NCI-H1694 (cell line): ENCODE measurements at regions not wholly inside any gene's neighbourhood (a gene's known extent, or its start where the extent isn't known, plus 50 kb on each side); places are given as distances from the start of the nearest gene placed in this dataset.

Experiments
- DNase-seq: peaks from one replicate; lab custom pipeline; 2025; lab: John Stamatoyannopoulos, UW

DNA sequence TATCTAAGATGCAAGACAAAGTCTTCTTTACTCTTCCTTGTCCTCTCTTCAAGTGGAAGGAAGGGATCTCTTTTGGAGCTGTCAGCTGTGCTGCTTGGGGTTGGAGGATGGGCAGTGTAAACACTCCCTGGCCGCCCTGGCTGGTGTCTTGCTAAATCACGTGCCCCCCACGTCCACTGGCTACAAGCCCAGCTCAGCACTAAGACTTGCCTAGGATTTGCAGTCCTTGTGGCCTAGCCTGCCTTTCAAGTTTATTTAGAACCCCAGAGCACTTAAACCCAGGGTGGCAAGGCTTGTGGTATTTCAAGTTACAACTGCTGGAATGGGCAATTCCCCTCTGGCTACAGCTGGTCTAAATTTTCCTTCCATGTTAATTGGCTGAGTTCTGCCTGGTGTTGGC lies 272.4 kb upstream of the MYO3A start:
- DNase-seq, result no peak

DNA sequence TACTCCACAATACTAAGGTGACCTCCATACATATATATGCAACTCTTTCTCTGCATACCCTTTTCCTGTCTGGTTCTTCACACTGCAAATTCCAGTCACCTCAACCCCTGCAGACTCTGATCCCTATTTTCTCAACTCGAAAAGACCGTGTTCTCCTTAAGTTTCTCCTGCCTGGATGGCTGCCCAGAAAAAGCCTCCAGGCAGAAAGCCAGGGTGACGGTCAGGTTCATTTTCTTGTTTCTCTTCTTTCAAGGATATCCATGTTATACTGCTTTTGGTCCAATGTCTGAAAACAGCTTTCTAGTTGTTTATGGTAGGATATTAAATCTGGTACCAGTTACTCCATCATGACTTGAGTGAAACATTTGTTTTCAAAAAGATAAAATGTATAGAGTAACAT lies 267.8 kb upstream of the MYO3A start:
- DNase-seq, result no peak

DNA sequence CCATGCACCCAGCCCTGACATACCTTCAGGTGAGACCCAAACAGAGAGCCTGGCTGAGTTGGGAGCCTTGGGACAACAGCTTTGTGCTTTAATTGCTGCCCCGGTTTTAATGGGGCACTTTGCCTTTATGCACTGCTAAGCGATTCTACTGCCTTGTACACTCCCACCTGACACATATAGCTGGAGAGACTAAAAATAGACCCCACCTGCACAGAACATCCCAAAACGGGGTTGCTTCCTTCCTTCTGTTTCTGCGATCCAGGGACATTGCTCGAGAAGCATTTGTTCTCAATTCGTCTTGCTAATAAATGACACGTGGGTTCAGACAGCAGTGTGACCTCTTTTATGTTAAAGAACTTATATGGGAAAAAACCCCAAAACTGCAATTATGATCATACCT lies 258.8 kb upstream of the MYO3A start:
- DNase-seq, result no peak

DNA sequence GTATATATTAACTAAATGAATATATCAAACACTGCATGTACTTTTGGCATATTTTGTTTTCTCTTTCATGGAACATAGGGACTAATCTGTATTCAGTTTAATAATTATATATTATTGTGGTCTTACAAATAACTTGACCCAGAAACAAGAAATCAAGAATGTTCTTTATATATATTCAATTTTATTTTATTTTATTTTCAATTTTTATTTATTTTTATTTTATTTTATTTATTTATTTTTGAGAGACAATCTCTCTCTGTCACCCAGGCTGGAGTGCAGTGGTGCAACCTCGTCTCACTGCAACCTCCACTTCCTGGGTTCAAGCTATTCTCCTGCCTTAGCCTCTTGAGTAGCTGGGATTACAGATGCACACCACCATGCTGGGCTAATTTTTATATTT lies 258.4 kb upstream of the MYO3A start:
- DNase-seq, result no peak

DNA sequence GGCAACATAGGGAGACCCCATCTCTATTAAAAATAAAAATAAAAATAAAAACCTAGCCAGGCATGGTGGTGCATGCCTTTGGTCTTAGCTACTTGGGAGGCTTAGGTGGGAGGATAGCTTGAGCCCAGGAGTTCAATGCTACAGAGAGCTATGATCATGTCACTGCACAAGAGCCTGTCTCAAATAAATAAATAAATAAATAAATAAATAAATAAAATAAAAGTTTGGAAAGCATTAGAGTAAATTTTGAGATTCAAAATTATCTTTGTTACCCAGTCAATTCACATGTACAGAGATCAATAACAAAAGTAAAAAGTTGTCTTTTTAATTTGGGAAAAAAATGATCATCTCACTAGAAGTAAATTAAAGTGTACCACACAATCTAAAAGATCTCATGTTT lies 255.8 kb upstream of the MYO3A start:
- no peak for DNase-seq

DNA sequence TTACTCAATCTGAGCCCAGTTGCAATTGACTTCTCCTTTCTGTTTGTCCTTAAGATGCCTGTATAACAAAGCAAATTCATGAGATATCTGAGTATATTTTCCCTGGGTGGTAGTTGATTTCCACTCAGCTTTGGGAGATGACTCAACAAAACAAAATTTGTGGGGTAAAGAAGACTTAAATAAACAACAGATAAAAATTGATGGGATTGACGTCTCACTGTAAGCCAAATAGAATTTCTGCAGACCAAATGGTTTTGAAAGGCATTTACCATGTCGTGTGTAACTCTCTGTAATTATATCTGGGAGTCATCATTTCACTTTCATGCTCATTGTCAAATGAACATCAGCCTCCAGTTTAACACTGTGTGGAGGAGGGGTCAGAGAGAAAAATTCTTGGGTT lies 255.4 kb upstream of the MYO3A start:
- DNase-seq, result no peak

DNA sequence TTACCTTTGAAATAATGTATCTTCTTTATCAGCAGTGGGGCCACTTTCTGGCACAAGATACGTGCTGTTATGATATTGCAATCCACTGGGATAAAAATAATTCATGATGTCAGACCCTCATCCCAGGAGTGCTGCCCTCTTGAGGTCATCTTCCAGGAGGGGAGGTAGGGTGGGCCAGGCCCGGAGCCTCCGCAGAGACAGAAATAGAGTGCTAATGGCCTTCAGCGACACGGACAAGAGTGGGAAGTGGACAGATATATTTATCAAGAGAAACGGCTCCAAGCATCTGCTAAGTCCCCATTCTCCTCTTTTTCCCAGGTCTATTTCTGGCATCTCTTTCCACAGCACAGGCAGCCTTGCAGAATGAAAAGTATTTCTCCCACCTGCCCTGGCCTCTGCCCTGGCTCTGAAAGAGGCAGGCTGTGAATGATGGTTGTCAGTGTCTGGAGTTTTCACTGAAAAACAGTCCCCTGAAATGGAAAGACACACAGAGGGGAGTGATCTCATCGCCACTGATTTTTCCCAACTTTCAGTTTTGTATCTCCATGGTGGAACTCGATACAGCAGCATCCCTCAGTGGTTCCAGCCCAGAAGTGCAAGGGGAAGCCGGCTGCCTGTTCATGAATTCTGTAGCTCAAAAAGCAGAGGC lies 251.7 kb upstream of the MYO3A start:
- no peak for DNase-seq

DNA sequence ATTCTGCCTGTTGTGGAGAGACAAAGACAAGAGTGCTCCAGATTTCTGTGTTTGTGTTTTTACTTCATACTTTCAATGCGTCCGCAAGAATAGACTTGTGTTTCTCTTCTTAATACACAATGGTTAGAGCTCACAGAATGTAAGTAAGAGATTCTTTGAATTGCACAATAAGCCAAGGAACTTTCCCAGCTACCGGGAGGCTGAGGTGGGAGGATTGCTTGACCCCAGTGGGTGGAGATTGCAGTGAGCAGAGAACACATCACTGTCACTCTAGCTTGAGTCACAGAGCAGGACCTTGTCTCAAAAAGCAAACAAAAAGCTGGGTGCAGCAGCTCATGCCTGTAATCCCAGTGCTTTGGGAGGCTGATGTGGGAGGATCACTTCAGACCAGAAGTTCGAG lies 250.7 kb upstream of the MYO3A start:
- no peak for DNase-seq

DNA sequence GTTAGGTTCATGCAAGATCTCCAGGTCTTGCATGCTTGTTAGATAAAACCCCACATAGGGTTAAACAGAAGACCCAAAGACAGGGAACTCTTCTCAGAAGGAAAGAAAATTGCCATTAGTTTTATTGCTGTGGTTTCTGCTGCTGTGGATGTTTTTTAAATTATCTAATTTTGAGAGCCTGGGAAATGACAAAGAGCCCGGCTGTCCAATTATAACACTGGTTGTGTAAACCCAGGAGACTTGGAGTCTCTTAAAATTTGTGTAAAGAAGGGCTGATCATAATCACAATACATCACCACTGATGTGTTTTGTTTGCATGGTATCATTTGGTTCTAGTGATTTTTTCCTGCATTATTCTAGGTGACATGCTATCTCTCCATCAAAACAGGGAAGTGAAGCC lies 246.5 kb upstream of the MYO3A start:
- DNase-seq, result no peak

DNA sequence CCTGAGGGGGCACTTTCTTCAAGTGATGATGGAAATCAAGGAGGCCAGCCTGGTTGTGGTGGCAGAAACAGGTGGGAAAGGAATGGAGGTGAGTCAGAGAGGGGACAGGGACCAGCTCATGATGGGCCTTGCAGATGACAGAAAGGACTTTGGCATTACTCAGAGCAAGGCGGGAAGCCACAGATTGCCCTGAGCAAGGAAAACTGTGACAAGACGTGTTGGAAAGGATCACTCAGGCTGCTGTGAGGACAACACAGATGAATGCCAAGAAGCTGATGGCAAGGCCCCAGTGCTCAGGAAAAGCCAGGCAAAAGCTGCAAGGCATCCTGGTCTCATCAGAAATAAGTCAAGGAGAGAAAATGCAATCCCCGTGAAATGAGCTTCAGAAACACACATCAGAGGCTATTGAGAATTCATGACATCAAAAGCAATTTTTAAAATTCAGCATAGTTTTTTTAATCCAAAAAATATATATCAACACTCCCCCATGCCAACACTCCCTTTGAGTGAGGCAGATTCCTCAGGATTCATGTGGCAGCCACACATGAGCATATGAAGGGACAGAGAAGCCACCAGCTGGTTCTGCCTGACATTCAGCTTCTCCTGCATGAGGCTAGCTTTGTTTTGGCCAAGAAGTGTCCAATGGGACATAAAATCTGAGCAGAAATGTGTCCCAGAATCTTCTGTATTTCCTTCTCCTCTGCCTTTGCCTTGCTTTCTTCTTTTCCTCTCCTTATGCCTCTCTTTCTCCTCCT lies 244.5 kb upstream of the MYO3A start:
- no peak for DNase-seq

DNA sequence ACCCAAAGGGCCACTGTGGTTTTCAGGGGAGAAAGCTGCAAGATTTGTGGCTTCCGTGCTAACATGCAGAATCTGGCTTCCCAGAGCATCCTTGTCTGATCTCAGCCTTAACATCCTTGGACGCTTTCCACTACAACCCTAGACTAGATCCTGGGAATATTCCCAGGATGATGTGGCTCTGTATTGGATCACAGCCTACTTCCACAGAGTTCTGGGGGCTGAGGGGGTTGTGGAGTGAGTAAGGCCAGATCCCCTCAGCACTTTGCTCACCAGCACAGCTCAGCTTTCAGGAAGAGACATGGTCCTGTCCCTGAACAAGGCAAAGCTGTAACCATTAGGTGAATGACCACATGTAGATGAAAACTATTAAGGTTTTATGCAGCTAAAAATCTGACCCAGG lies 241.3 kb upstream of the MYO3A start:
- no peak for DNase-seq

DNA sequence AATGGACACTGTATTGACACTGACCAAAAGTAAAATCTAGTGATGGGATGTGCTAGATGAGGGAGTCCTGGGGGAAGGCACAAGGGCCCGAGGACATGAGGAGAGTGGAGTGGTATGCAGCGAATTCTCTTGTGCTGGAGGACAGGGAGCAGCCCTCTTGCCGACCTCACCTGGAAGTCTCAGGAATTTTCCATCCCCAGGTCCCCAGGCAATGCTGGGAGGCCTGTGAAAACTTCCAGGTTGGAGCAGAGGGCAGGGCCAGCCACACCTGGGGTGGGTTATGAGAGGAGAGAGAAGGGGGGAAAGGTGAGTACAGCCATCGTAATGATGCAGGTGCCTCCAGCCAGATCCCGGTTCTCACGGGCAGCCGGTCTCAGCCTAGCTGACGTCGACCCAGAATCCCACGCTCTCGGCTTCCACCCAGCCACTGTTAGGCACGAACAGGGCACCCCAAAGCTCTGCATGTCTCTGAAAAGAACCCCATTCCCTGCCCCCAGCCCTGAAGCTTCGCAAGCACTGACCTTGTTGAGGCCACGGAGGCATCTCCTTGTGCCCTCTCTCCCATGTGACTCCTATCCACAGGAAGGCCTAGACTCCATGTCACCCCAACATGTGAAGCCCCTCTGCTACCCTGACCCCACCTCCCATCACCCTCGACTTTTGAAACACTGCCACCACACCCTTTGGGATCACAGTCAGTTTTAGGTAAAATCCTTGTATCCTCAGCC lies 239.7 kb upstream of the MYO3A start:
- no peak for DNase-seq

DNA sequence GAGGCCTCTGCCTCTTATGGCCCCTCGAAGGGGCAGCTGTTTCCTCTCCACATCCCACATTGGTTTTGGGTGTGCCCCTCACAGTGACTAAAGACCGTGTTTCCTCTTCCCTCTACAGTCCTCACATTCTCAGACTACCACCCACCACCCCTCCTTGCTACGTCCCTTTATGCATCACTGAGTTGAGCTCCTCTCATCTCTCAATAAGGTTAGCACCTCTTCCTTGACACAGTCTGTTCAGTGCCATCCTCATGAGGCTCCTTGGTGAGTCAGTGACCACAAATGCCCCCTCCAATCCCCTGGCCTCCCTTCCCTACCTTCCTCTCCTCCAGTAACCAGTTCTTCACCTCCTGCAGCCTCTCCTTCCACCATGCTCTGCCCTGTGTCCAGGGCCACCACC lies 239.1 kb upstream of the MYO3A start:
- DNase-seq, result no peak

DNA sequence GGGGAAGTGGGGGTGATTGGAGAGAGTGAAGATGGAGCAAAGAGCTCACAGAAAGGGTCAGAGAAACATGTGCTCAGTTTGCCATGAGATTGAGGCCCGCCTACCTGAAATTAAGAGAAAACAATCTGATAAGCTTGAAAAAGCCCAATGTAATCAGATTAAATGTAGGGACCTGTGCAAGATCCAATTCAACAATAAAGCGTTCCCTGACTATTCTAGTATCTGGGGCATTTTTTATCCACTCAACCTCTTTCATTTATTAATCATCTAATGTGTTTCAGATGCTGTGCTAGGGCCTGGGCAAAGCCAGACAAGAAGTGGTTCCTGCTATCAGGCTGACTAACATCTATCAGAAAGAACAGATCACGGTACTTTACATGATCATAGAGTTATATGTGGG lies 238.4 kb upstream of the MYO3A start:
- no peak for DNase-seq

DNA sequence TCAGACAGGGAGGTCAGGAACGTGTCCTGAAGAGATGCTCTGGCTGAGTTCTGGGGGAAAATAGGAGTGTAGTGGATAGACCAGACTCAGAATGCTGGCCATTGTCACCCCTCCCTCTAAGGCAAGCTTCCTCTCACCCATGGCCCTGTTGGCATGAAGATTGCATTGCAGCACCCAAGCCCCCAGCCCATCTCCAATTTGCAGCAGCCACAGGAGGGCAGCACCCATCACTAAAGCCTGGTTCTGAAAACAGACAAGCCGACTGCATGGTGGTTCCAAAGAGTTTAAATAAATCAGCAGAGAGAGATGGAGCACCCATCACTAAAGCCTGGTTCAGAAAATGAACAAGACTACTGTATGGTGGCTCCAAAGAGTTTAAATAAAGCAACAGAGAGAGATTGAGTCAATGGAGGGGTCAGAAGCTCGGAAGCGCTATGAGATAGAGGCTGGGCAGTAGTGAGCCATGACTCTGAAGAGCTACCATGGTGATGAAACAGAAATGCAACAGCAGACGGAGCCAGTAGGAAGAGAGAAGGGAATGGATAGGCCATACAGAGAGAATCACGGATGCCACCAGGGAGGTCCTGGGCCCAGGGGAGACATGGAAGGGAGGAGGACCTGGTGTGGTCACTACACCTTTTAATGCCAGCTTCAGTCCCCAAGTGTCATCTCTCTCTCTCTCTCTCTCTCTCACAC lies 237.9 kb upstream of the MYO3A start:
- no peak for DNase-seq

DNA sequence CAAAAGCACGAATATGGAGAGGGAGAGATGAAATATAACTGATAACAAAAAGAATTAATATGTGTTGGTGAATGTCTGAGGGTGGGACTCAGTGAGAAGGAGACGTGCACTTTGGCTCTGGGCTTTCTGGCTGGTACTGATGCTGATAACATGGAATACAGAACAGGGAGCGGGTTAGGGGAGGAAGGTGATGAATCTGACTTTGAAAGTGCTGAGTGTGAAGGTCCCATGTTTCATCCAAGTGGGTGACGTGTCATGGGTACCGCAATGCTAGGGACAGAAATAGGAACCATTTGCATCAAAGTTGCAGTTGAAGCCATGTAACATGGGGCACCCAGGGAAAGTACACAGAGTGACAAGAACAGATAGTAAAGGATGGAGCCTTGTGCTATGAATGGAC lies 236.6 kb upstream of the MYO3A start:
- DNase-seq, result no peak

DNA sequence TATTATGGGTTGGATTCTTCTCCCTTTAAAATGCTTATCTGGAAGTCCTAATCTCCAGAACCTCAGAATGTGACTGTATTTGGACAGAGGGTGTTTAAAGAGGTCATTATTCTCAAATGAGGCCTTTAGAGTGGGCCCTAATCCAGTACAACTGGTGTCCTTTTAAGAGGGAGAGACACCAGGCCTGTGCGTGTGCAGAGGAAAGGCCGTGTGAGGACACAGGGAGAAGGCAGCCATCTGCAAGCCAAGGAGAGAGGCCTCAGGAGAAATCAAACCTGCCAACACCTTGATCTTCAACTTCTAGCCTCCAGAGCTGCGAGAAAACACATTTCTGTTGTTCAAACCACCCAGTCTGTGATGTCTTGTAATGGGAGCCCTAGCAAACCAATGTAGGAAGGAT lies 235.4 kb upstream of the MYO3A start:
- DNase-seq, result no peak

DNA sequence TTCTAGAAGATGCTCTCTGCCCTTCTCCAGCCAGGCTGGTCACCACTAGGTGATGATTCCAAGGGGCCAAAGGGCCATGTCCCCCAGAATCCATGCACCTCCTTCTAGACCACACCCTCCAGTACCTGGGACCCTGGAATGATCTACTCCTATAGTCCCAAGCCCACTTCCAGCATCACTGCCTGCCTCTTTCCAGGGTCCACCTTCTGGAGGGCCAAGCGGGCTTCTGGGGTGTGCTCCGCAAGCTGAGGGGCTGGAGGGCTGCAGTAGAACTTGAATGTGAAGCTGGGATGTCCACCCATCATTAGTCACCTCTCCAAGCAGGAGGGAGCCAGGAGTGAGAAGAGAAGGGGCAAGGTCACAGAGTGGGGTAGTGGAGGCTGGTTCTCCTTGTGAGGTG lies 234.4 kb upstream of the MYO3A start:
- DNase-seq, result no peak

DNA sequence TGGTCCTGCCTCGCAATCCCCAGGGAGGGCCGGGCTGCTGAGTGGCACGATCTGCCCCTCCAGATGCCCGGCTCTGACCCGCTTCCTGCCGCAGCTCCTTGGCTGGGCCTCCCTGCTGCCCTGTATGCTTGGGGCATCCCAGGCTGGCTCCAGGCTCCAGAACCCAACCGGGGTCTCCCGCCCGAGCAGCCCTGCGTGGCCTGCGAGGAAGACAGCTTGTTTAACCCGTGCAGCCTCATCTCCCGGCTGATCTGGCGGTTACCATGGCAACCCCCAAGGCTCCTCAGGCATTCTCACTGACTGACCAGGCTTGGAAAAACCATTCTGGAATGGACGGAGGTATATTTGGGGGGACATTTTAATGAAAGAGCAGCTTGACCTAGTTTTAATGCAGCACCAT lies 232.4 kb upstream of the MYO3A start:
- DNase-seq, result no peak

DNA sequence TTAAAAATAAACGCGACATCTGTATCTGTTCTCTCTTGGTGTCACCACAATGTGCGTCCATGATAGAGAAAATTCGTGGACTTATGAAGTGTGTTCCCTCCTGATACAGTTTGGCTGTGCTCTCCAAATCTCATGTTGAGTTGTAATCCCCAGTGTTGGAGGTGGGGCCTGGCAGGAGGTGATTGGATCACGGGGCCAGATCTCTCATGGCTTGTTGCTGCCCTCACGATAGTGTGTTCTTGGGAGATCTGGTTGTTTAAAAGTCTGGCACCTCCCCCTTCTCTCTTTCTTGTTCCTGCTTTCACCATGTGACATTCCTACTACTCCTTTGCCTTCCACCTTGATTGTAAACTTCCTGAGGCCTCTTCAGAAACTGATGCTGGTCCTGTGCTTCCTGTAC lies 229.4 kb upstream of the MYO3A start:
- DNase-seq, result no peak

DNA sequence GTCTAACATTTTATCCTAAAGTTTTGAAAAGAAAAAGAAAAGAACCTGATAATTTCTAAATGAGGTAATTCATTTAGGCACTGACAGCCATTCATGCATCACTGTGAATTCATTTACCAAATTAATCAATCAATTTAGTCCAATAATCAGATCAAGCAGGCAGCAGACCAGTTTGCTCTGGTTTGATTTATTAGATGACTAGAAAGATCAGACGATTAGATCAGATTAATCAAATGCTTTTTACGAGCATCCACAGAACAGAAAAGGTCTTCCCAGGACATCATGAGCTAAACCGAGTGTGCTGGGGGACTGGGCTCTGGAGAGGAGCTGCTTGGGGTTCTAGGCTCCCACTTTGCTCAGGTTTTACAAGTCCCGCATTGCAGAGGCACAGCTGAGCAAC lies 226.5 kb upstream of the MYO3A start:
- no peak for DNase-seq

DNA sequence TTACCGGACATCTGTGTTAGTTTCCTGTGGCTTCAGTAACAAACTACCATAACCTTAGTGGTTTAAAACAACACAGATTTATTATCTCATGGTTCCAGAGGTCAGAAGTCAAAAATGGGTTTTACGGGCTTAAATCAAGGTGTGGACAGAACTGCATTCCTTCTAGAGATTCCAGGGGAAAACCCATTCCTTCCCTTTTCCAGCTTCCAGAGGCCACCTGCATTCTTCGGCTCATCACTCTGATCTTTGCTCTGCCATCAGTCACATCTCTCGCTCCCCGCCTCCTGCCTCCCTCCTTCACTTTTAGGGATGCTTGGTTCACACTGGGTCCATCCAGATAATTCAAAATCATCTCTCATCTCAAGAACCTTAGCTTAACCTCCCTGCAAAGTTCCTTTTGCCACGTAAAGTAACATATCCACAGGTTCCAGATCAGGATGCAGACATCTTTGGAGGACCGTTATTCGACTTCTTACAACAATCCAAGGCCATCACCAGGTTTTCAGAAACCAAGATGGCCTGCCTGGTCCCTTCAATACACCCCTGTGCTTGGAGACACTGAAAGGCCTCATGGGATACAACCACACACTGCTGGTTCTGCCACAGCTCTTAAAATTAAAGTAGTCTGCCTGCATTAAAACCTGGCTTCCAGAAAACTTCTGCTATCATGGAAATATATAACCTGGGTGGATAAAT lies 225.9 kb upstream of the MYO3A start:
- DNase-seq, result no peak
